GM21367 (cell line): ENCODE measurements at regions not wholly inside any gene's neighbourhood (a gene's known extent, or its start where the extent isn't known, plus 50 kb on each side); places are given as distances from the start of the nearest gene placed in this dataset.

ENCODE experiments used
- ATAC-seq: cut with Tn5 transposase; IDR thresholded peaks from one replicate; pipeline ENCODE4 v1.9.1; 2021; ENCODE audit not compliant: unreplicated experiment

DNA sequence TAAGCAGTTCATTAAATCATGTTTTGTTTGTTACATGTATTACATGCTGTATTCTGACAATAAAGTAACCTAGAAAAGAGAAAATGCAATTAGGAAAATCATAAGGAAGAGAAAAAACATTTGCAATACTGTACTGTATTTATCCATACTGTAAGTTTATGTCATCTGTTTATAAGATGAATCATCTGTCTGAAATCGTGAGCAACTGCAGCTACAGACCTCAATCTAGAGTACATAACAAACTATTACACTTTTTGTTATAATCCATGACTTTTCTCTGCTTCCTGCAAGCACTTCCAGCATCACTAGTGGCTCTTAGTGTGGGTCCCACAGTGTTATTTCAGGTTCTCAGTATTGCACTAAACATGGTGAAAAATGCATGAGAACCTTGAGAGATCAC is 144.4 kb upstream of the NR4A3 start:
- ATAC-seq = no peak

GRCh38 chr9:99678566-99678965 is 143.1 kb upstream of the NR4A3 start:
- ATAC-seq = no peak

DNA sequence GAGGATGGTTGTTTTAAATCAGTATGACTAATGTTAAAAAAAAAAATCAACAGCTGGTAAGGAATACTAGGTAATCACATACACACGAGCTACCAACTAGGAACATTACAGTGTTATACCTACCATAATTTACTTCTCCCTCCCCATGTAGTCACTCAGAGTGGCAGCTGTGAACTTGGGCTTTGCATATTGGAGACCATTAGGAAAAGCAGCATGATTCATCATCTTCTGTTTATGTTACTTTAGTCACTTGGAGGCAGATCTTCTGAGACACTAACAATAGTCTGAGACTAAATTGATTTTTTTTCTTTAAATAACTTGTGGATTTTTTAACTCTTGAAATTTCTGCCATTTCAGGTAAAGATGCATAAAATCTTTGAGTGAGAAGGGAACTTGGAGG is 141.5 kb upstream of the NR4A3 start:
- no peak for ATAC-seq

DNA sequence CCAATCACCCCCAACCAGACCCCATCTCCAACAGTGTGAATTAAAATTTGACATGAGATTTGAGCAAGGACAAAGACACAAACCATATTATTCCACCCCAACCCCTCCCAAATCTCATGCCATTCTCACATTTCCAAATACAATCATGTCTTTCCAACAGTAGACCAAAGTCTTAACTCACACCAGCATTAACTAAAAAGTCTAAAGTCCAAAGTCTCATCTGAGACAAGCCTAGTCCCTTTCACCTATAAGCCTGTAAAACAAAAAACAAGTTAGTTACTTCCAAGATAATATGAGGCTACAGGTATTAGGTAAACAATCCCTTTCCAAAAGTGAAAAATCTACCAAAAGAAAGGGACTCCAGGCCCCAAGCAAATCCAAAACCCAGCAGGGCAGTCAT is 140.6 kb upstream of the NR4A3 start:
- ATAC-seq = no peak

DNA sequence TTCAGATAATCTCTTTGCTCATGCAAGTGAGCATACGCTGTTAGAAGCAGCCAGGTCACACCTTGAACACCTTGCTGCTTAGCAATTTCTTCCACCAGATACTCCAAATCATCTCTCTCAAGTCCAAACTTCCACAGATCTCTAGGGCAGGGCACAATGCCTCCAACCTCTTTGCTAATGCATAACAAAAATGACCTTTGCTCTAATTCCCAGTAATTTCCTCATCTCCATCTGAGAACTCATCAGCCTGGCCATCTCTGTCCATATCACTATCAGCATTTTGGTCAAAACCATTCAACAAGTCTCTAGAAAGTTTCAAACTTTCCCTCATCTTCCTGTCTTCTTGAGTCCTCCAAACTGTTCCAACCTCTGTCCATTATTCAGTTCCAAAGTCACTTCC is 139.3 kb upstream of the NR4A3 start:
- no peak for ATAC-seq

DNA sequence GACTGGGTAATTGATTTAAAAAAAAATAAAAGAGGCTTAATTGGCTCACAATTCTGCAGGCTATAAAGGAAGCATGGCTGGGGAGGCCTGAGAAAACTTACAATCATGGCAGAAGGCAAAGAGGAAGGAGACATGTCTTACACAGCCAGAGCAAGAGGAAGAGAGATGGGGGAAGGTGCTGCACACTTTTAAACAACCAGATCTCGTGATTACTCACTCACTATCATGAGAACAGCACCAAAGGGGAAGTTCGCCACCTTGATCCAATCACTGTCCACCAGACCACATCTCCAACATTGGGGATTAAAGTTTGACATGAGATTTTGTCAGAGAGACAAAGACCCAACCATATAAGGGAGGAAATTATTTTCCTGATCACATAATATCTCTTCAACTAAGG is 138.8 kb upstream of the NR4A3 start:
- no peak for ATAC-seq

- ATAC-seq = no peak
Measured at GRCh38 chr9:99690573-99690972, 131.1 kb upstream of the NR4A3 start.

- ATAC-seq = no peak
Measured at GRCh38 chr9:99693888-99694287, 127.8 kb upstream of the NR4A3 start.

DNA sequence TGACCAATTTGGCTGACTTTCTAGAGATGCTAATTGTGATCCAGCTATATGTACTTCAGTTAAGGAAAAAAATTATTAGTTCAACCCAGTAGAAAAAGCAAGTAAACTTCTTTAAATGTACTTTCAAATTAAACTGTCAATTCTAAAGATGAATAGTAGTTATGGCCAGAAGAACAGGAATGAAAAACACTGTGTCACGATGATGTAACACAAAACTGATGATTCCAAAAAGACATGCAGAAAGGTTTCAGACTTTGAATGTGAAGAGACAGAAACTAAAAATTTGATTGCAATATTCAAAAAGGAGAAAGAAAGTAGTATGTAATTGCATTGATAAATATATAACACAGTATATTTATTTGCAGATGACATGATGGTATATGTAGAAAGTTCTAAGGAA is 127.3 kb upstream of the NR4A3 start:
- ATAC-seq = no peak

- ATAC-seq = no peak
Measured at GRCh38 chr9:99699396-99699795, 122.3 kb upstream of the NR4A3 start.

DNA sequence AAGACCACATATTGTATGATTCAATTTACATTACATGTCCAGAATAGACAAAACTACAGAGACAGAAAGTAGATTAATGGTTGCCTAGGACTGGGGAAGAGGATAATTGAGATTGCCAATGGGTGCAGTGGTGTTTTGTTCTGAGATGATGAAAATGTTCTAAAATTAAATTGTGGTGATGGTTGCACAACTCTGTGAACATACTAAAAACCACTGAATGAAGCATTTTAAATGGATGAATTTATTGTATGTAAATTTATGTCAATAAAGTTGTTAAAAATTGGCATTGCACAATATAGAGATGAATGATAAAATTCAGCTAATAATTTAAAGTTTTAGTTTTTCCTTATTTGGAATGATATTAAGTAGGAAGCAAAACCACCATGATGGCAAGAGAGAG is 109.5 kb upstream of the NR4A3 start:
- ATAC-seq = no peak

- ATAC-seq = no peak
Measured at GRCh38 chr9:99713838-99714306, 107.8 kb upstream of the NR4A3 start.

- ATAC-seq = no peak
Measured at GRCh38 chr9:99718631-99719030, 103.1 kb upstream of the NR4A3 start.

GRCh38 chr9:99720455-99721050 is 101.1 kb upstream of the NR4A3 start:
- ATAC-seq = peak; percentile 69

- no peak for ATAC-seq
Measured at GRCh38 chr9:99721898-99722297, 99.8 kb upstream of the NR4A3 start.

DNA sequence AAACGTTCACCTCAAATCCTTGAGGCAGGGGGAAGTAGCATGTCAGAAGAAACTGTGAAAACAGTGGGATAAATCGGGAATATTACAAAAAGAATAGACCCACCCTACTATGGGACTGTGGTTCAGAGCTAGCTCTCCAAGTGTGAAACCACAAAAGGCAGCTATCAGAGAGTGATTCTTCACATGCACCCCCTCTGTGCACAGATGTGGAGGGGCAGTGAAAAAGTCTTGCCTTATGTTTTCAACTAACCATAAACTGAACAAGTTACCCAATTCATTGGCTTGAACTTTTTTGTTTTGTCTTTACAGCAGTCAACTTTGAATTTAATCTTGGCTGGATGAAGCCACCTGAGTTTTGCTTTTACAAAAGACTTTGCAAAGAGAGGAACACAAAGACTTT is 98.8 kb upstream of the NR4A3 start:
- ATAC-seq = no peak

- ATAC-seq = no peak
Measured at GRCh38 chr9:99724640-99725039, 97.0 kb upstream of the NR4A3 start.

- no peak for ATAC-seq
Measured at GRCh38 chr9:99725852-99726251, 95.8 kb upstream of the NR4A3 start.

- ATAC-seq = no peak
Measured at GRCh38 chr9:99726758-99727157, 94.9 kb upstream of the NR4A3 start.

DNA sequence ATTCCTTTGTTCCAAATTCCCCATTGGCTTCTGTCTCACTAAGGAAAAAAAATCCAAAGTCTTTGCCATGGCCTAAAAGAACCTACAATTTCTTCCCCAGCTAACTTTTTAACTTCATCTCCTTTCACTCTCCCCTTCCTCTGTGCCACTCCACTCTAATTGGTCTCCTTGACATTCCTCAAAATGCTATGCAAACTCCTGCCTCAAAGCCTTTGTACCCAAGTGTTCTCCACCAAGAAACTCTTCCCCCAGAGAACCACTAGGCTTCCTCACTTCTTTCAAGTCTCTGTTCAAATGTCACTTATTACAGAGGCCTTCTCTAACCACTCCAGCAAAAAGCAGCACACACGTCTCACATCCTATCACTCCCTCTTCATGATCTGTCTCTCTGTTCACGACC is 91.6 kb upstream of the NR4A3 start:
- ATAC-seq = no peak

- no peak for ATAC-seq
Measured at GRCh38 chr9:99731950-99732349, 89.7 kb upstream of the NR4A3 start.

GRCh38 chr9:99732715-99733114 is 89.0 kb upstream of the NR4A3 start:
- ATAC-seq = no peak

- ATAC-seq = no peak
Measured at GRCh38 chr9:99735041-99735440, 86.6 kb upstream of the NR4A3 start.

DNA sequence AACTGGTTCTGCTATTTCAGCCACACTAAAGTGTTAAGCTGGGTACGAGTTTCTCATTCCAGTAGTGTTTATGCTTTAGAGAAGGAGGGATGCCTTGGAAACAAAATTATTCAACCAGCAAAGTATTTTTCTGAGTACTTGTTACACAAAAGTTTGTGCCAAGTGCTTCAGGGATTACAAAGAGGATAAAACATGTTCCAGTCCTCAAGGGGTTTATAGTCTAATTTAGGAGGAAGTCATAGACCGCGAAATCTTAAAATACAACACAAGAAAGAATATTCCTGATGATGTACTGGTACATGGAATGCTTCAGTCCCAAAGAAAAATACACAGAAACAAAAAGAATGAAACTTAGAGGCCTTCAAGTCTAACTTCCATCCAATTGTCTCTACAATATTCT is 85.4 kb upstream of the NR4A3 start:
- ATAC-seq = no peak
